Endothelial cell of umbilical vein (primary cell): ENCODE measurements at regions not wholly inside any gene's neighbourhood (a gene's known extent, or its start where the extent isn't known, plus 50 kb on each side); places are given as distances from the start of the nearest gene placed in this dataset.

Experiments
- CTCF ChIP-seq, 2 donors: IDR thresholded peaks; 1 replicate in 1 of 2; 2 replicates in 1 of 2; pipeline ENCODE4 v1.5.1; 2011; ENCODE audit warnings: low read length in 2 of 2, mild to moderate bottlenecking in 2 of 2, moderate library complexity in 2 of 2, control low read depth in 1 of 2, inconsistent platforms in 1 of 2, low read depth in 1 of 2; ENCODE audit not compliant: insufficient read depth in 1 of 2; ENCODE audit errors: extremely low read depth in 1 of 2
- EZH2 ChIP-seq: IDR thresholded peaks from 2 replicates; pipeline ENCODE4 v1.6.1; 2012; ENCODE audit warnings: borderline replicate concordance, low read depth, mild to moderate bottlenecking, moderate library complexity, low read length, inconsistent platforms; ENCODE audit not compliant: severe bottlenecking
- JUN ChIP-seq: IDR thresholded peaks from 2 replicates; pipeline ENCODE4 v1.6.1; 2011; ENCODE audit warnings: borderline replicate concordance, low read depth; ENCODE audit not compliant: insufficient read length, insufficient read depth
- POLR2A ChIP-seq: IDR thresholded peaks from 2 replicates; pipeline ENCODE4 v1.6.1; 2012; ENCODE audit warnings: low read depth, mild to moderate bottlenecking, control low read depth, low read length
- POLR2AphosphoS5 ChIP-seq: IDR thresholded peaks from 2 replicates; pipeline ENCODE4 v1.6.1; 2012; ENCODE audit warnings: low read depth, mild to moderate bottlenecking, control low read depth, low read length, moderate library complexity; ENCODE audit not compliant: insufficient read depth

GRCh38 chr13:50726164-50726563 lies 117.3 kb downstream of the DLEU7 start:
- TF ChIP-seq EZH2, result no peak
- no peak for TF ChIP-seq POLR2A
- TF ChIP-seq CTCF (IDR thresholded peaks at IDR 0.05; ENCODE audit: extremely low read depth in 1 of 2, insufficient read depth in 1 of 2, low read depth in 1 of 2, low read length in 2 of 2), result no peak
- TF ChIP-seq JUN, result no peak
- TF ChIP-seq POLR2AphosphoS5, result no peak
